NB4 (cell line): ENCODE measurements at regions not wholly inside any gene's neighbourhood (a gene's known extent, or its start where the extent isn't known, plus 50 kb on each side); places are given as distances from the start of the nearest gene placed in this dataset.
A peak's percentile ranks its signal among the peaks of the same experiment; 100 is the strongest.

Source experiments
- DNase-seq: peaks from one replicate; pipeline ENCODE4 v3.0.0; 2010; ENCODE audit warnings: low read depth
- H3K4me3 ChIP-seq: one replicate; pipeline ENCODE4 v1.5.1; 2011; ENCODE audit warnings: mild to moderate bottlenecking, low read depth, low read length, moderate library complexity
- CTCF ChIP-seq: IDR thresholded peaks from one replicate; pipeline ENCODE4 v1.5.1; 2012; ENCODE audit warnings: low read depth, low read length
- MYC ChIP-seq: IDR thresholded peaks from 2 replicates; pipeline ENCODE4 v1.6.1; 2011; ENCODE audit warnings: low read depth, low read length
- POLR2A ChIP-seq: IDR thresholded peaks from 2 replicates; pipeline ENCODE4 v1.6.1; 2011; ENCODE audit warnings: mild to moderate bottlenecking; ENCODE audit not compliant: insufficient read length; ENCODE audit errors: extremely low read depth
- TF ChIP-seq, protein P1 (sequence below): IDR thresholded peaks from 2 replicates; pipeline ENCODE4 v1.6.1; 2011; ENCODE audit warnings: low read depth, low read length

- TF ChIP-seq MYC (no peak), POLR2A (no peak), CTCF (no peak)
- TF ChIP-seq, protein P1, sequence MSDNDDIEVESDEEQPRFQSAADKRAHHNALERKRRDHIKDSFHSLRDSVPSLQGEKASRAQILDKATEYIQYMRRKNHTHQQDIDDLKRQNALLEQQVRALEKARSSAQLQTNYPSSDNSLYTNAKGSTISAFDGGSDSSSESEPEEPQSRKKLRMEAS: no peak
- no peak overlapping the region for H3K4me3 ChIP-seq
- no peak for DNase-seq
Measured at GRCh38 chr11:87466223-87466622, 428.5 kb downstream of the TMEM135 start.

GRCh38 chr11:87465716-87466115, 428.0 kb downstream of the TMEM135 start:
- TF ChIP-seq, protein P1: no peak
- TF ChIP-seq POLR2A (no peak), CTCF (no peak), MYC (no peak)
- no peak for DNase-seq

DNA sequence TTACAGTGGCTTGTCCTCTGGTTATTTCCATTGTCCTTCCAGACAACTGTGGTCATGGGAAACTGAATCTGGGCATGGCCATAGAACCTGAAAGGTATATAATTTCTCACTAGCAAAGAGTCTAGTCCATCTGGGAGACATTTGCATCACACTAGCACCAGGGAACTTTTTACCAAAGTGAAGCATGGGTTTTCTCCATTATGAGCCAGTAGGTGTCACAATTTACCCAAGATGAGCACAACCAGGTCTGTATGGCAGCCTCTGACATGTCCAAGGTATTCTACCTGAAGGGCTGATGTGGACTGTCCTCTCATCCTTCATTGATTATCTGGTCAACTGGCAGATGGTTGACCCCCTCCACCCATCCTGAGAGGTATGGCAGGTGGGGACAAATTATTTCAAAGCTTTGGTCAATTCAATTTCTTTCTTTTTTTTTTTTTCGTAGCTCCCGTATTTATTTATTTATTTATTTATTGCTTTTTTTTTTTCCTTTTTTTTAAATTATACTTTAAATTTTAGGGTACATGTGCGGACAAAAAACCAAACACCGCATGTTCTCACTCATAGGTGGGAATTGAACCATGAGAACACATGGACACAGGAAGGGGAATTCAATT, 425.9 kb downstream of the TMEM135 start:
- peak; percentile 12 for TF ChIP-seq CTCF
- TF ChIP-seq, protein P1: no peak
- no peak overlapping the region for H3K4me3 ChIP-seq
- peak; percentile 37 for DNase-seq

More at GRCh38 chr11:87465716-87466115, 428.0 kb downstream of the TMEM135 start:
- H3K4me3 ChIP-seq: no peak overlapping the region

- TF ChIP-seq MYC (no peak), CTCF (no peak)
- DNase-seq: no peak
- no peak overlapping the region for H3K4me3 ChIP-seq
Measured at GRCh38 chr11:87462171-87462570, 424.4 kb downstream of the TMEM135 start.

- H3K4me3 ChIP-seq: no peak overlapping the region
- no peak for DNase-seq
- TF ChIP-seq POLR2A (no peak), MYC (no peak), CTCF (no peak)
- TF ChIP-seq, protein P1: no peak
Measured at GRCh38 chr11:87460842-87461637, 423.3 kb downstream of the TMEM135 start.

DNA sequence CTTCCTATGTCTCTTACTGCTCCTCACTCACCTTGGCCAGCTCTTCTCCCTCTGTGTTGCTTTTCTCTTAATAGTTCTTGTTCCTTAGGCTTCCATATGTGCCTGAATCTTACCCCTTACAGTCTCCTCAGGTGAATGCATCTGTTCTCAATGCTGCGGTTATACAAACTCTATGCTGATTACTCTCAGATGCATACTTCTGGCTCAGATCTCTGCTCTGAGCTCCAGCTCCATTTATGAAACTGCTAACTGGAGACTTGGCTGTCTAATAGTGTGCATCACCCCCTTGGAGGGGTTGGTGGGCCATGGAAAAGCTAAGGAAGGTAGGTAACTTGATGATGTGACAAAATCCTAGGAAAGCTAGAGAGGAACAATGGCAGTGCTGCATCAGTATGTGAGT, 422.5 kb downstream of the TMEM135 start:
- TF ChIP-seq, protein P1: no peak
- no peak for DNase-seq

More for the DNA sequence above, 422.5 kb downstream of the TMEM135 start:
- H3K4me3 ChIP-seq: no peak overlapping the region
